H9 (cell line): ENCODE measurements at regions not wholly inside any gene's neighbourhood (a gene's known extent, or its start where the extent isn't known, plus 50 kb on each side); places are given as distances from the start of the nearest gene placed in this dataset.

Source experiments
- DNase-seq: peaks from one replicate; pipeline ENCODE4 v3.0.0-alpha.2; 2017
- H2AFZ ChIP-seq: one replicate; pipeline ENCODE4 v1.6.1; 2013; ENCODE audit warnings: mild to moderate bottlenecking, low read length, control low read depth, moderate library complexity
- H2AK5ac ChIP-seq: 2 replicates; pipeline ENCODE4 v1.6.1; 2013; ENCODE audit warnings: low read length, control low read depth, mixed read lengths; ENCODE audit not compliant: insufficient read length
- H2BK120ac ChIP-seq: one replicate; pipeline ENCODE4 v1.6.1; 2013; ENCODE audit warnings: low read depth, mild to moderate bottlenecking, low read length, control low read depth, inconsistent platforms; ENCODE audit not compliant: poor library complexity, severe bottlenecking
- H2BK12ac ChIP-seq: 2 replicates; pipeline ENCODE4 v1.6.1; 2013; ENCODE audit warnings: low read length, control low read depth, mixed read lengths, low read depth; ENCODE audit not compliant: insufficient read length
- H2BK15ac ChIP-seq: 2 replicates; pipeline ENCODE4 v1.6.1; 2013; ENCODE audit warnings: low read depth, low read length, control low read depth
- H2BK20ac ChIP-seq: one replicate; pipeline ENCODE4 v1.6.1; 2013; ENCODE audit warnings: low read depth, mild to moderate bottlenecking, low read length, control low read depth, inconsistent platforms; ENCODE audit not compliant: poor library complexity, severe bottlenecking
- H2BK5ac ChIP-seq: 2 replicates; pipeline ENCODE4 v1.6.1; 2013; ENCODE audit warnings: low read length, control low read depth, mixed read lengths; ENCODE audit not compliant: insufficient read length
- H3K14ac ChIP-seq: 2 replicates; pipeline ENCODE4 v1.6.1; 2013; ENCODE audit warnings: low read length, control low read depth; ENCODE audit not compliant: insufficient read depth
- H3K18ac ChIP-seq: 2 replicates; pipeline ENCODE4 v1.6.1; 2013; ENCODE audit warnings: low read depth, mild to moderate bottlenecking, mixed read lengths, low read length, control low read depth; ENCODE audit not compliant: insufficient read length
- H3K23ac ChIP-seq: 2 replicates; pipeline ENCODE4 v1.6.1; 2013; ENCODE audit warnings: low read length, control low read depth, mixed read lengths, low read depth; ENCODE audit not compliant: insufficient read length
- H3K23me2 ChIP-seq: 2 replicates; pipeline ENCODE4 v1.6.1; 2013; ENCODE audit warnings: low read depth, mild to moderate bottlenecking, mixed read lengths, low read length, control low read depth; ENCODE audit not compliant: insufficient read length, poor library complexity, severe bottlenecking
- H3K27ac ChIP-seq: 2 replicates; pipeline ENCODE4 v1.5.1; 2013; ENCODE audit warnings: low read length, control low read depth, mixed read lengths, low read depth; ENCODE audit not compliant: insufficient read length
- H3K27me3 ChIP-seq: 2 replicates; pipeline ENCODE4 v1.6.1; 2013; ENCODE audit warnings: low read length, control low read depth, inconsistent platforms; ENCODE audit not compliant: insufficient read depth
- H3K4ac ChIP-seq: 2 replicates; pipeline ENCODE4 v1.6.1; 2013; ENCODE audit warnings: low read depth, mild to moderate bottlenecking, control low read depth, inconsistent platforms, low read length, moderate library complexity
- H3K4me1 ChIP-seq: 2 replicates; pipeline ENCODE4 v1.6.1; 2013; ENCODE audit warnings: low read length, control low read depth, inconsistent platforms; ENCODE audit not compliant: insufficient read depth
- H3K4me2 ChIP-seq: 2 replicates; pipeline ENCODE4 v1.6.1; 2013; ENCODE audit warnings: low read length, control low read depth, mixed read lengths; ENCODE audit not compliant: insufficient read length, insufficient read depth
- H3K56ac ChIP-seq: 2 replicates; pipeline ENCODE4 v1.6.1; 2013; ENCODE audit warnings: low read depth, mild to moderate bottlenecking, mixed read lengths, low read length, control low read depth; ENCODE audit not compliant: insufficient read length
- H3K79me1 ChIP-seq: 2 replicates; pipeline ENCODE4 v1.6.1; 2013; ENCODE audit warnings: low read depth, mild to moderate bottlenecking, moderate library complexity, low read length, control low read depth, inconsistent platforms; ENCODE audit not compliant: insufficient read depth, poor library complexity, severe bottlenecking
- H3K79me2 ChIP-seq: 2 replicates; pipeline ENCODE4 v1.6.1; 2013; ENCODE audit warnings: low read length, control low read depth, inconsistent platforms; ENCODE audit not compliant: insufficient read depth
- H3K9ac ChIP-seq: 2 replicates; pipeline ENCODE4 v1.6.1; 2013; ENCODE audit warnings: low read length, control low read depth, mixed read lengths; ENCODE audit not compliant: insufficient read length; ENCODE audit errors: extremely low read depth
- H3K9me3 ChIP-seq: one replicate; pipeline ENCODE4 v1.6.1; 2013; ENCODE audit warnings: low read depth, low read length, inconsistent platforms; ENCODE audit not compliant: control insufficient read depth
- H3T11ph ChIP-seq: one replicate; pipeline ENCODE4 v1.6.1; 2013; ENCODE audit warnings: mild to moderate bottlenecking, low read length, control low read depth, inconsistent platforms
- H4K20me1 ChIP-seq: one replicate; pipeline ENCODE4 v1.6.1; 2013; ENCODE audit not compliant: control insufficient read depth, insufficient read length, insufficient read depth
- H4K5ac ChIP-seq: 2 replicates; pipeline ENCODE4 v1.6.1; 2013; ENCODE audit warnings: low read depth, mild to moderate bottlenecking, mixed read lengths, low read length, control low read depth; ENCODE audit not compliant: insufficient read length
- H4K8ac ChIP-seq: replicated peaks from 2 replicates; pipeline ENCODE4 v1.6.1; 2013; ENCODE audit warnings: low read length, control low read depth, mixed read lengths, low read depth; ENCODE audit not compliant: insufficient read length
- H4K91ac ChIP-seq: 2 replicates; pipeline ENCODE4 v1.6.1; 2013; ENCODE audit warnings: low read depth, mild to moderate bottlenecking, moderate library complexity, mixed read lengths, low read length, control low read depth; ENCODE audit not compliant: insufficient read length
- H3K27ac Mint-ChIP-seq, 3 experiments: 2 replicates in 2 of 3; 3 replicates in 1 of 3; pipeline ENCODE4 v1.8.0; 2020 to 2021; ENCODE audit warnings: mixed read lengths in 3 of 3, mild to moderate bottlenecking in 1 of 3, moderate library complexity in 1 of 3
- H3K27me3 Mint-ChIP-seq: 2 replicates; pipeline ENCODE4 v1.8.0; 2021; ENCODE audit warnings: low read depth, mild to moderate bottlenecking, moderate library complexity, mixed read lengths
- H3K36me3 Mint-ChIP-seq, 3 experiments: 2 replicates in 2 of 3; 3 replicates in 1 of 3; pipeline ENCODE4 v1.8.0; 2020 to 2021; ENCODE audit warnings: low read depth in 3 of 3, mixed read lengths in 3 of 3; ENCODE audit not compliant: insufficient read depth in 1 of 3
- H3K4me1 Mint-ChIP-seq, 2 experiments: 2 replicates each; pipeline ENCODE4 v1.8.0; 2020; ENCODE audit warnings: mixed read lengths in 2 of 2
- H3K4me3 Mint-ChIP-seq, 2 experiments: 2 replicates in 1 of 2; 3 replicates in 1 of 2; pipeline ENCODE4 v1.8.0; 2020 to 2021; ENCODE audit warnings: mild to moderate bottlenecking in 2 of 2, mixed read lengths in 2 of 2, moderate library complexity in 1 of 2
- H3K9me3 Mint-ChIP-seq, 2 experiments: 2 replicates in 1 of 2; 3 replicates in 1 of 2; pipeline ENCODE4 v1.8.0; 2020; ENCODE audit warnings: mild to moderate bottlenecking in 2 of 2, mixed read lengths in 2 of 2, moderate library complexity in 1 of 2
- CTCF ChIP-seq: fragments of 200-600 bp; sonication (generic); conservative IDR thresholded peaks from 3 replicates; pipeline ENCODE4 v1.8.0; 2021; ENCODE audit warnings: antibody characterized with exemption, mild to moderate bottlenecking
- WGBS: extraction: QIAGEN DNeasy Blood & Tissue Kit; methylation state at CpG from one replicate; pipeline ENCODE4 v1.1.7; 2013; ENCODE audit warnings: missing lambda C conversion rate, low lambda C conversion rate, mixed read lengths; ENCODE audit not compliant: insufficient read length; ENCODE audit errors: extremely low coverage; 5-methylcytosine and 5-hydroxymethylcytosine counted together

GRCh38 chr15:31435912-31436628 lies 109.4 kb downstream of the KLF13 start:
- no peak overlapping the region for H3K4me2 ChIP-seq
- no peak overlapping the region for H2AFZ ChIP-seq
- no peak overlapping the region for H3K27ac Mint-ChIP-seq

More at GRCh38 chr15:31435912-31436628, 109.4 kb downstream of the KLF13 start:
- Histone ChIP-seq H3K18ac (no peak overlapping the region), H4K5ac (no peak overlapping the region), H3K14ac (no peak overlapping the region), H2BK15ac (no peak overlapping the region), H3K56ac (no peak overlapping the region), H3T11ph (no peak overlapping the region), H2AK5ac (no peak overlapping the region), H3K27me3 (no peaks in the 10 kb centered on the region; the same call in 1 of the 2 replicates), H3K23ac (no peak overlapping the region), H2BK20ac (no peak overlapping the region), H4K91ac (no peak overlapping the region), H3K79me1 (no peaks in the 10 kb centered on the region), H2BK120ac (no peak overlapping the region), H4K20me1 (no peaks in the 10 kb centered on the region), H4K8ac (no peak overlapping the region), H2BK12ac (no peak overlapping the region), H3K9ac (no peak overlapping the region), H3K23me2 (peaks cover 4% of the 10 kb centered on the region), H3K4ac (no peak overlapping the region), H3K9me3 (no peaks in the 10 kb centered on the region), H3K79me2 (no peaks in the 10 kb centered on the region), H3K4me1 (no peaks in the 10 kb centered on the region), H3K27ac (no peak overlapping the region), H2BK5ac (no peak overlapping the region)
- H3K27me3 Mint-ChIP-seq: peaks cover 32% of the 10 kb centered on the region
- H3K36me3 Mint-ChIP-seq: no peaks in the 10 kb centered on the region
- no peak for TF ChIP-seq CTCF
- DNase-seq: no peak
- H3K9me3 Mint-ChIP-seq: no peaks in the 10 kb centered on the region
- no CpG with 5 or more reads among the region's 14 CpGs for WGBS
- H3K4me3 Mint-ChIP-seq: no peak overlapping the region
- peaks cover 11 to 13% of the 10 kb centered on the region in 2 experiments for H3K4me1 Mint-ChIP-seq
